Neural cell (in vitro differentiated cells): ENCODE measurements at regions not wholly inside any gene's neighbourhood (a gene's known extent, or its start where the extent isn't known, plus 50 kb on each side); places are given as distances from the start of the nearest gene placed in this dataset.

Experiments
- H2AFZ ChIP-seq: fragments of 200-600, 300-800 bp; sonication (generic), shearing (Covaris generic); 2 replicates; pipeline ENCODE4 v1.6.0; 2014; ENCODE audit warnings: low read depth, mild to moderate bottlenecking, antibody characterized with exemption, low read length, moderate library complexity
- H3F3A ChIP-seq: fragments of 200-600 bp; shearing (Covaris generic); 2 replicates; pipeline ENCODE4 v1.6.1; 2016; ENCODE audit warnings: mild to moderate bottlenecking, moderate library complexity, mixed read lengths, antibody characterized with exemption, low read length; ENCODE audit not compliant: insufficient read depth, poor library complexity, severe bottlenecking
- H3K27ac ChIP-seq: fragments of 200-600, 300-800 bp; sonication (generic), shearing (Covaris generic); 2 replicates; pipeline ENCODE4 v1.5.1; 2014; ENCODE audit warnings: mild to moderate bottlenecking, low read length, moderate library complexity
- H3K27me3 ChIP-seq: fragments of 300-800, 200-600 bp; sonication (generic), shearing (Covaris generic); 2 replicates; pipeline ENCODE4 v1.6.0; 2014; ENCODE audit warnings: mild to moderate bottlenecking, low read depth, low read length, moderate library complexity; ENCODE audit not compliant: insufficient read depth
- H3K36me3 ChIP-seq: fragments of 300-800, 200-600 bp; sonication (generic), shearing (Covaris generic); 2 replicates; pipeline ENCODE4 v1.5.1; 2014; ENCODE audit warnings: mild to moderate bottlenecking, antibody characterized with exemption, low read length, moderate library complexity; ENCODE audit not compliant: insufficient read depth
- H3K4me2 ChIP-seq: fragments of 300-800, 200-600 bp; sonication (generic), shearing (Covaris generic); 2 replicates; pipeline ENCODE4 v1.6.0; 2014; ENCODE audit warnings: mild to moderate bottlenecking, low read length
- H3K4me3 ChIP-seq: fragments of 300-800, 200-600 bp; sonication (generic), shearing (Covaris generic); 2 replicates; pipeline ENCODE4 v1.5.1; 2014; ENCODE audit warnings: mild to moderate bottlenecking, low read length, moderate library complexity
- H3K79me2 ChIP-seq: fragments of 200-600 bp; shearing (Covaris generic); replicated peaks from 2 replicates; pipeline ENCODE4 v1.6.0; 2014; ENCODE audit warnings: mild to moderate bottlenecking, low read length, moderate library complexity; ENCODE audit not compliant: insufficient read depth
- H3K9ac ChIP-seq: fragments of 300-800, 200-600 bp; sonication (generic), shearing (Covaris generic); 2 replicates; pipeline ENCODE4 v1.6.1; 2016; ENCODE audit warnings: mild to moderate bottlenecking, low read length, mixed read lengths
- H3K9me2 ChIP-seq: fragments of 200-600 bp; shearing (Covaris generic); 2 replicates; pipeline ENCODE4 v1.6.1; 2016; ENCODE audit warnings: mild to moderate bottlenecking, low read length, mixed read lengths; ENCODE audit not compliant: insufficient read depth
- H3K9me3 ChIP-seq: fragments of 200-600, 300-800 bp; sonication (generic), shearing (Covaris generic); 2 replicates; pipeline ENCODE4 v1.6.1; 2016; ENCODE audit warnings: mild to moderate bottlenecking, mixed run types, low read length, moderate library complexity, mixed read lengths
- H4K20me1 ChIP-seq: fragments of 200-600 bp; shearing (Covaris generic); 2 replicates; pipeline ENCODE4 v1.6.1; 2016; ENCODE audit warnings: mild to moderate bottlenecking, mixed run types; ENCODE audit not compliant: insufficient read depth
- EP300 ChIP-seq: fragments of 450-650 bp; conservative IDR thresholded peaks from 2 replicates; pipeline ENCODE4 v1.6.1; 2014; ENCODE audit warnings: antibody characterized with exemption, mild to moderate bottlenecking, moderate library complexity; ENCODE audit not compliant: poor library complexity, severe bottlenecking
- EZH2 ChIP-seq: fragments of 200-600, 300-800 bp; shearing (Covaris generic), sonication (generic); IDR thresholded peaks from 2 replicates; pipeline ENCODE4 v1.6.1; 2014; ENCODE audit warnings: antibody characterized with exemption, low read length, borderline replicate concordance, mild to moderate bottlenecking; ENCODE audit not compliant: insufficient read depth, poor library complexity, severe bottlenecking
- MXI1 ChIP-seq: fragments of 450-650 bp; conservative IDR thresholded peaks from 2 replicates; pipeline ENCODE4 v1.6.1; 2014; ENCODE audit warnings: antibody characterized with exemption, mild to moderate bottlenecking; ENCODE audit not compliant: poor library complexity, severe bottlenecking
- POLR2AphosphoS5 ChIP-seq: IDR thresholded peaks from 2 replicates; pipeline ENCODE4 v1.6.1; 2012
- RAD21 ChIP-seq: fragments of 450-650 bp; conservative IDR thresholded peaks from 2 replicates; pipeline ENCODE4 v1.6.1; 2014; ENCODE audit warnings: antibody characterized with exemption, mild to moderate bottlenecking, moderate library complexity
- REST ChIP-seq: IDR thresholded peaks from 2 replicates; pipeline ENCODE4 v1.6.1; 2012; ENCODE audit warnings: borderline replicate concordance
- SMC3 ChIP-seq: fragments of 450-650 bp; conservative IDR thresholded peaks from 2 replicates; pipeline ENCODE4 v1.6.1; 2014; ENCODE audit warnings: antibody characterized with exemption, mild to moderate bottlenecking, moderate library complexity; ENCODE audit not compliant: poor library complexity
- TAF1 ChIP-seq: IDR thresholded peaks from 2 replicates; pipeline ENCODE4 v1.6.1; 2012; ENCODE audit warnings: low read depth
- TF ChIP-seq, protein P1 (sequence below): fragments of 450-650 bp; IDR thresholded peaks from 2 replicates; pipeline ENCODE4 v1.5.1; 2014; ENCODE audit warnings: antibody characterized with exemption, mild to moderate bottlenecking, moderate library complexity; ENCODE audit not compliant: poor library complexity, severe bottlenecking

- Histone ChIP-seq H3K79me2 (no peaks in the 10 kb centered on the region), H3K9me2 (no peaks in the 10 kb centered on the region), H3F3A (no peaks in the 10 kb centered on the region), H3K27ac (no peak overlapping the region), H3K4me2 (no peak overlapping the region), H4K20me1 (no peaks in the 10 kb centered on the region), H3K9me3 (no peaks in the 10 kb centered on the region), H2AFZ (no peak overlapping the region), H3K9ac (no peak overlapping the region), H3K36me3 (no peaks in the 10 kb centered on the region), H3K4me3 (no peak overlapping the region), H3K27me3 (no peaks in the 10 kb centered on the region)
- TF ChIP-seq, protein P1, sequence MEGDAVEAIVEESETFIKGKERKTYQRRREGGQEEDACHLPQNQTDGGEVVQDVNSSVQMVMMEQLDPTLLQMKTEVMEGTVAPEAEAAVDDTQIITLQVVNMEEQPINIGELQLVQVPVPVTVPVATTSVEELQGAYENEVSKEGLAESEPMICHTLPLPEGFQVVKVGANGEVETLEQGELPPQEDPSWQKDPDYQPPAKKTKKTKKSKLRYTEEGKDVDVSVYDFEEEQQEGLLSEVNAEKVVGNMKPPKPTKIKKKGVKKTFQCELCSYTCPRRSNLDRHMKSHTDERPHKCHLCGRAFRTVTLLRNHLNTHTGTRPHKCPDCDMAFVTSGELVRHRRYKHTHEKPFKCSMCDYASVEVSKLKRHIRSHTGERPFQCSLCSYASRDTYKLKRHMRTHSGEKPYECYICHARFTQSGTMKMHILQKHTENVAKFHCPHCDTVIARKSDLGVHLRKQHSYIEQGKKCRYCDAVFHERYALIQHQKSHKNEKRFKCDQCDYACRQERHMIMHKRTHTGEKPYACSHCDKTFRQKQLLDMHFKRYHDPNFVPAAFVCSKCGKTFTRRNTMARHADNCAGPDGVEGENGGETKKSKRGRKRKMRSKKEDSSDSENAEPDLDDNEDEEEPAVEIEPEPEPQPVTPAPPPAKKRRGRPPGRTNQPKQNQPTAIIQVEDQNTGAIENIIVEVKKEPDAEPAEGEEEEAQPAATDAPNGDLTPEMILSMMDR = no peak
- TF ChIP-seq EP300 = no peak
- no peak for TF ChIP-seq MXI1
- no peak for TF ChIP-seq POLR2AphosphoS5
- TF ChIP-seq REST = no peak
- TF ChIP-seq EZH2 = no peak
- TF ChIP-seq RAD21 = no peak
- no peak for TF ChIP-seq SMC3
- TF ChIP-seq TAF1 = no peak
Measured at GRCh38 chr9:79034583-79034982, 537.2 kb upstream of the TLE4 start.

DNA sequence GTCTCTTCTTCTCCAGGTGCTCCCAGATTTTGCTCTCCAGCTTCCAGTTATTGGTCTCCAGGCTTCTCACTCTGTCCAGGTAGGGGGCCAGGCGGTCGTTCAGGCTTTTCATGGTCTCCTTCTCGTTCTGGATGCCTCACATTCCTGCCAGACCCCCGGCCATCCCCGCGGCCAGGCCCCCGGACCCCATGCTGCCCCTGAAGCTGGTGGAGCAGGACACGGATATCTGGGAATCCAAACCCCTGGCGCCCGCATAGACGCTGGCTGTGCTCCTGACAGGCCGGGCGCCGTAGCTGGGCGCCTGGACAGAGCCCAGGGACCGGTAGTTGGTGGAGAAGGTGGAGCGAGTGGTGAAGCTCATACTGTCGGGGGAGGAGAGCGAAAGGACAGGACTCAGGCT lies 534.4 kb upstream of the TLE4 start:
- Histone ChIP-seq H2AFZ (no peak overlapping the region), H3K9me2 (no peaks in the 10 kb centered on the region), H4K20me1 (no peaks in the 10 kb centered on the region), H3K9me3 (no peaks in the 10 kb centered on the region), H3K4me2 (no peak overlapping the region), H3K79me2 (no peaks in the 10 kb centered on the region), H3K27ac (no peak overlapping the region), H3K4me3 (no peak overlapping the region), H3K9ac (no peak overlapping the region), H3F3A (no peaks in the 10 kb centered on the region), H3K27me3 (no peaks in the 10 kb centered on the region), H3K36me3 (no peaks in the 10 kb centered on the region)
- TF ChIP-seq SMC3 = no peak
- TF ChIP-seq POLR2AphosphoS5 = no peak
- TF ChIP-seq, protein P1 = no peak
- TF ChIP-seq TAF1 = no peak
- TF ChIP-seq MXI1 = no peak
- no peak for TF ChIP-seq REST
- TF ChIP-seq RAD21 = no peak
- no peak for TF ChIP-seq EP300
- TF ChIP-seq EZH2 = no peak
